ENCODE measurements at regions not wholly inside any gene's neighbourhood (a gene's known extent, or its start where the extent isn't known, plus 50 kb on each side); places are given as distances from the start of the nearest gene placed in this dataset.

DNA sequence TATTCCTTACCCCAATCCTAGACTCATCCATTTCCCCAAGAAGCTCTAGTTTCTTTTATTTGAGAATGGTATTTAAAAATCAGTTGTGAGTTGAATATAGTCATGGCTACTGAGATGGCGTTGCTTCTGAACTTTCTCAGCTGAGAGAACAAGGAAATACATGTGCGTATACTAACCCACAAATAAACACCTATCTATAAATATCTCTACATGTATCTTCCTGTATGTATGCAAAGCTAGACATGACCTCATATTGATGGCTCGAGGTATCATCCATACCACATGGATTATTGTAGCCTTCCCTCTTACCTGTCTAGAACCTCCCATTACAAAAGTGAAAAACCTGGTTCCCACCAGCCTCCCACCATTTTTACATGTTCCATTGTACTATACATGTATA lies 141.0 kb downstream of the UFM1 start:
- Histone ChIP-seq H3K4me3 (no peak overlapping the region), H3K27me3 (replicated peaks in 1 of 2; ENCODE audit: control insufficient read depth in 2 of 2, insufficient read depth in 2 of 2, low read length in 1 of 2) (no peaks in the 10 kb centered on the region), H2AFZ (ENCODE audit: control insufficient read depth, low read depth, low read length) (no peak overlapping the region), H3K27ac (ENCODE audit: control insufficient read depth, insufficient read depth) (no peak overlapping the region), H3K4me1 (ENCODE audit: control insufficient read depth, insufficient read depth, low read length) (no peaks in the 10 kb centered on the region), H3K9me3 (replicated peaks; ENCODE audit: control insufficient read depth, insufficient read depth, low read length) (no peaks in the 10 kb centered on the region), H3K36me3 (ENCODE audit: control insufficient read depth in 2 of 2, insufficient read depth in 2 of 2, low read length in 1 of 2) (no peaks in the 10 kb centered on the region), H3K9ac (ENCODE audit: control insufficient read depth, insufficient read depth, low read length) (no peak overlapping the region), H4K20me1 (ENCODE audit: control insufficient read depth, insufficient read depth) (no peaks in the 10 kb centered on the region), H3K4me2 (ENCODE audit: control insufficient read depth, insufficient read depth) (no peak overlapping the region), H3K79me2 (ENCODE audit: control insufficient read depth, insufficient read depth, low read length) (no peaks in the 10 kb centered on the region)
- WGBS (ENCODE audit: insufficient coverage, insufficient replicate concordance, low lambda C conversion rate, missing lambda C conversion rate), result 15% methylated on average over 3 of the region's 3 CpGs
- ChIA-PET RAD21 (ENCODE audit: unreplicated experiment) (no interaction called here), SMC1A (ENCODE audit: uncharacterized antibody, unreplicated experiment) (interaction anchor here (1.1 kb wide), 1 partner anchor 12 kb away, joined by 3 read pairs; no protein-coding TSS in a partner anchor), POLR2A (no interaction called here), CTCF (no interaction called here)
- intact Hi-C loops (cut with micrococcal nuclease; ENCODE audit: unreplicated experiment) (no loop called here), in situ Hi-C loops (cut with MboI) (no loop called here)
- FAIRE-seq (no peak), DNase-seq (ENCODE audit: low read depth, low spot score) (no peak), ATAC-seq (no peak)
- no TSS peak for BruUV-seq (replicated peaks)
- no peak for TF ChIP-seq YY1 (IDR thresholded peaks at IDR 0.05; ENCODE audit: low read depth, low read length)
- TF ChIP-seq RB1 (IDR thresholded peaks at IDR 0.05; ENCODE audit: borderline replicate concordance), result no peak
- no peak for TF ChIP-seq BCL11A (IDR thresholded peaks at IDR 0.05; ENCODE audit: low read depth, low read length)
- TF ChIP-seq, protein P1, sequence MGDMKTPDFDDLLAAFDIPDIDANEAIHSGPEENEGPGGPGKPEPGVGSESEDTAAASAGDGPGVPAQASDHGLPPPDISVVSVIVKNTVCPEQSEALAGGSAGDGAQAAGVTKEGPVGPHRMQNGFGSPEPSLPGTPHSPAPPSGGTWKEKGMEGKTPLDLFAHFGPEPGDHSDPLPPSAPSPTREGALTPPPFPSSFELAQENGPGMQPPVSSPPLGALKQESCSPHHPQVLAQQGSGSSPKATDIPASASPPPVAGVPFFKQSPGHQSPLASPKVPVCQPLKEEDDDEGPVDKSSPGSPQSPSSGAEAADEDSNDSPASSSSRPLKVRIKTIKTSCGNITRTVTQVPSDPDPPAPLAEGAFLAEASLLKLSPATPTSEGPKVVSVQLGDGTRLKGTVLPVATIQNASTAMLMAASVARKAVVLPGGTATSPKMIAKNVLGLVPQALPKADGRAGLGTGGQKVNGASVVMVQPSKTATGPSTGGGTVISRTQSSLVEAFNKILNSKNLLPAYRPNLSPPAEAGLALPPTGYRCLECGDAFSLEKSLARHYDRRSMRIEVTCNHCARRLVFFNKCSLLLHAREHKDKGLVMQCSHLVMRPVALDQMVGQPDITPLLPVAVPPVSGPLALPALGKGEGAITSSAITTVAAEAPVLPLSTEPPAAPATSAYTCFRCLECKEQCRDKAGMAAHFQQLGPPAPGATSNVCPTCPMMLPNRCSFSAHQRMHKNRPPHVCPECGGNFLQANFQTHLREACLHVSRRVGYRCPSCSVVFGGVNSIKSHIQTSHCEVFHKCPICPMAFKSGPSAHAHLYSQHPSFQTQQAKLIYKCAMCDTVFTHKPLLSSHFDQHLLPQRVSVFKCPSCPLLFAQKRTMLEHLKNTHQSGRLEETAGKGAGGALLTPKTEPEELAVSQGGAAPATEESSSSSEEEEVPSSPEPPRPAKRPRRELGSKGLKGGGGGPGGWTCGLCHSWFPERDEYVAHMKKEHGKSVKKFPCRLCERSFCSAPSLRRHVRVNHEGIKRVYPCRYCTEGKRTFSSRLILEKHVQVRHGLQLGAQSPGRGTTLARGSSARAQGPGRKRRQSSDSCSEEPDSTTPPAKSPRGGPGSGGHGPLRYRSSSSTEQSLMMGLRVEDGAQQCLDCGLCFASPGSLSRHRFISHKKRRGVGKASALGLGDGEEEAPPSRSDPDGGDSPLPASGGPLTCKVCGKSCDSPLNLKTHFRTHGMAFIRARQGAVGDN (IDR thresholded peaks at IDR 0.05), result no peak
- TF ChIP-seq SIX5 (IDR thresholded peaks at IDR 0.05; ENCODE audit: low read depth, low read length, severe bottlenecking), result no peak
- TF ChIP-seq FOXK2 (IDR thresholded peaks at IDR 0.05), result no peak
- TF ChIP-seq DPF2 (IDR thresholded peaks at IDR 0.05), result no peak
- TF ChIP-seq HDAC2 (IDR thresholded peaks at IDR 0.05), result no peak
- no peak for TF ChIP-seq POLR2AphosphoS5 (IDR thresholded peaks at IDR 0.05; ENCODE audit: low read length)
- TF ChIP-seq, protein P2, sequence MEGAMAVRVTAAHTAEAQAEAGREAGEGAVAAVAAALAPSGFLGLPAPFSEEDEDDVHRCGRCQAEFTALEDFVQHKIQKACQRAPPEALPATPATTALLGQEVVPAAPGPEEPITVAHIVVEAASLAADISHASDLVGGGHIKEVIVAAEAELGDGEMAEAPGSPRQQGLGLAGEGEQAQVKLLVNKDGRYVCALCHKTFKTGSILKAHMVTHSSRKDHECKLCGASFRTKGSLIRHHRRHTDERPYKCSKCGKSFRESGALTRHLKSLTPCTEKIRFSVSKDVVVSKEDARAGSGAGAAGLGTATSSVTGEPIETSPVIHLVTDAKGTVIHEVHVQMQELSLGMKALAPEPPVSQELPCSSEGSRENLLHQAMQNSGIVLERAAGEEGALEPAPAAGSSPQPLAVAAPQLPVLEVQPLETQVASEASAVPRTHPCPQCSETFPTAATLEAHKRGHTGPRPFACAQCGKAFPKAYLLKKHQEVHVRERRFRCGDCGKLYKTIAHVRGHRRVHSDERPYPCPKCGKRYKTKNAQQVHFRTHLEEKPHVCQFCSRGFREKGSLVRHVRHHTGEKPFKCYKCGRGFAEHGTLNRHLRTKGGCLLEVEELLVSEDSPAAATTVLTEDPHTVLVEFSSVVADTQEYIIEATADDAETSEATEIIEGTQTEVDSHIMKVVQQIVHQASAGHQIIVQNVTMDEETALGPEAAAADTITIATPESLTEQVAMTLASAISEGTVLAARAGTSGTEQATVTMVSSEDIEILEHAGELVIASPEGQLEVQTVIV (IDR thresholded peaks at IDR 0.05; ENCODE audit: borderline replicate concordance, partially characterized antibody), result no peak
- TF ChIP-seq RUNX3 (IDR thresholded peaks at IDR 0.05; ENCODE audit: low read length), result no peak
- TF ChIP-seq, protein P3, sequence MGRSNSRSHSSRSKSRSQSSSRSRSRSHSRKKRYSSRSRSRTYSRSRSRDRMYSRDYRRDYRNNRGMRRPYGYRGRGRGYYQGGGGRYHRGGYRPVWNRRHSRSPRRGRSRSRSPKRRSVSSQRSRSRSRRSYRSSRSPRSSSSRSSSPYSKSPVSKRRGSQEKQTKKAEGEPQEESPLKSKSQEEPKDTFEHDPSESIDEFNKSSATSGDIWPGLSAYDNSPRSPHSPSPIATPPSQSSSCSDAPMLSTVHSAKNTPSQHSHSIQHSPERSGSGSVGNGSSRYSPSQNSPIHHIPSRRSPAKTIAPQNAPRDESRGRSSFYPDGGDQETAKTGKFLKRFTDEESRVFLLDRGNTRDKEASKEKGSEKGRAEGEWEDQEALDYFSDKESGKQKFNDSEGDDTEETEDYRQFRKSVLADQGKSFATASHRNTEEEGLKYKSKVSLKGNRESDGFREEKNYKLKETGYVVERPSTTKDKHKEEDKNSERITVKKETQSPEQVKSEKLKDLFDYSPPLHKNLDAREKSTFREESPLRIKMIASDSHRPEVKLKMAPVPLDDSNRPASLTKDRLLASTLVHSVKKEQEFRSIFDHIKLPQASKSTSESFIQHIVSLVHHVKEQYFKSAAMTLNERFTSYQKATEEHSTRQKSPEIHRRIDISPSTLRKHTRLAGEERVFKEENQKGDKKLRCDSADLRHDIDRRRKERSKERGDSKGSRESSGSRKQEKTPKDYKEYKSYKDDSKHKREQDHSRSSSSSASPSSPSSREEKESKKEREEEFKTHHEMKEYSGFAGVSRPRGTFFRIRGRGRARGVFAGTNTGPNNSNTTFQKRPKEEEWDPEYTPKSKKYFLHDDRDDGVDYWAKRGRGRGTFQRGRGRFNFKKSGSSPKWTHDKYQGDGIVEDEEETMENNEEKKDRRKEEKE (IDR thresholded peaks at IDR 0.05), result no peak
- no peak for TF ChIP-seq TCF7 (IDR thresholded peaks at IDR 0.05; ENCODE audit: borderline replicate concordance)
- no peak for TF ChIP-seq SMAD1 (IDR thresholded peaks at IDR 0.05; ENCODE audit: low read depth, partially characterized antibody)
- no peak for TF ChIP-seq SP1 (IDR thresholded peaks at IDR 0.05; ENCODE audit: low read depth, low read length)

Measured in GM12878 (cell line).